IPS-18a (cell line): ENCODE measurements at regions not wholly inside any gene's neighbourhood (a gene's known extent, or its start where the extent isn't known, plus 50 kb on each side); places are given as distances from the start of the nearest gene placed in this dataset.
A peak's percentile ranks its signal among the peaks of the same experiment; 100 is the strongest.

ENCODE experiments used
- H3K27ac ChIP-seq: one replicate; pipeline ENCODE4 v1.5.1; 2013; ENCODE audit warnings: low read length
- H3K27me3 ChIP-seq: one replicate; pipeline ENCODE4 v1.6.1; 2013; ENCODE audit warnings: mild to moderate bottlenecking, low read length; ENCODE audit not compliant: control insufficient read depth, insufficient read depth
- H3K36me3 ChIP-seq: one replicate; pipeline ENCODE4 v1.6.1; 2013; ENCODE audit warnings: low read depth, low read length; ENCODE audit not compliant: control insufficient read depth
- H3K4me1 ChIP-seq: one replicate; pipeline ENCODE4 v1.6.1; 2013; ENCODE audit warnings: low read depth, low read length; ENCODE audit not compliant: control insufficient read depth
- H3K4me3 ChIP-seq: one replicate; pipeline ENCODE4 v1.5.1; 2013; ENCODE audit warnings: low read length
- H3K9ac ChIP-seq: one replicate; pipeline ENCODE4 v1.6.1; 2013; ENCODE audit warnings: mild to moderate bottlenecking, low read length, moderate library complexity
- H3K9me3 ChIP-seq: one replicate; pipeline ENCODE4 v1.6.1; 2013; ENCODE audit warnings: low read depth, low read length; ENCODE audit not compliant: control insufficient read depth

DNA sequence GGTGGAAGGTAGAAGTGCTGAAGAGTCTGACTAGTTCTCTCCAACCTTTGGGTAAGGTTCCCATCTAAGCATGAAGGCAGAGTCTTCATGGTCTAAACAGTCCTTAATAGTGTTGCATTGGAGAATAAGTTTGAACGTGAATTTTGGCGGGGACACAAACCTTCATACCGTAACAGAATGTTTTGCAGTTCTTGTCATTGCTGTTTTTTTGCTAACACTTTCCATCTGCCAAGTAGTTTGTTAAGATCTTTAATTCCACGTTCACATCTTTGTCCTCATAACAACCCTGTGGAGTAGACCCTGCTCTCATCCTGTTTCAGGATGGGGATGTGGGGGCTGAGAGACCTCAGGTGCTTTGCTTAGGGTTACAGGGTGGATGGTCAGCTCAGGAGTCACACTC lies 936.9 kb upstream of the EEF2KMT start:
- H3K9me3 ChIP-seq = no peaks in the 10 kb centered on the region
- H3K4me3 ChIP-seq = no peak overlapping the region
- no peak overlapping the region for H3K9ac ChIP-seq
- no peaks in the 10 kb centered on the region for H3K4me1 ChIP-seq
- no peaks in the 10 kb centered on the region for H3K27me3 ChIP-seq
- no peak overlapping the region for H3K27ac ChIP-seq
- no peaks in the 10 kb centered on the region for H3K36me3 ChIP-seq

DNA sequence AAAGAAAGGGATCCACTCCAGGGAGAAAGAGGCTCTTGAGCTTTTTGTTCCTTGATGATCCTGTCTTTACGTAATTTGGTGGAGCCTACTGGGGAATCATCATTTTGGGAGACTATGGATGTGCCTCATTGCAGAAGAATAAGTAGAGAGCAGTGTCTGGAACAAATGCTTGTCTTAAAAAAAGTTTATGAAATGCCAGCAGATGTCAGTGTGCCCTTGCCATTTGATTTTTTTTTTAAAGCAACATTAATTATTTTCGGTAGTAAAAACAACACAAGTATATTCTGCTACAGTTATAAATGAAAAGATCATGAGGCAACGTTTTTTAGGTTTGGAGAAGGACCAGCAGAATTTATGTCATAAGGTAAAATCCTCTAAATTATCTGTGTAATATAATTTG lies 934.8 kb upstream of the EEF2KMT start:
- no peaks in the 10 kb centered on the region for H3K9me3 ChIP-seq
- no peak overlapping the region for H3K9ac ChIP-seq
- H3K36me3 ChIP-seq = no peaks in the 10 kb centered on the region
- no peaks in the 10 kb centered on the region for H3K4me1 ChIP-seq
- no peak overlapping the region for H3K27ac ChIP-seq
- no peaks in the 10 kb centered on the region for H3K27me3 ChIP-seq
- H3K4me3 ChIP-seq = no peak overlapping the region

DNA sequence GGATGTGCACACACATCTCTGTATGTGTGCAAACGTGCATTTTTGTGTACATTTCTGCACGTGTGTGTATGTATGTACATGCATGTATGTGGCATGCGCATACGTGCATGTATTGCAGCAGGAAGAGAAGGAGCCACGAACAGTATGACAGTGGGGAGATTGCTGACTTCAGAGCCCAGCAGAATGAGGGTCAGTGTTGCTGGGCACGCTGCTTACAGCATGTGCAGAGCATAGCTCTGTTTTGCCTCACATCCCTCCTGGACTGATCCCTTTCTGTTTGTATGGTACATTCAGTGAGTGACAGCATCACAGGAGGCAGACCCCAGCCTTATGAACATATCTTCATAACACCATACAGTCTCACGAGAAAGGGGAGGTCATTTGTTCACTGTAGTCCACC lies 934.0 kb upstream of the EEF2KMT start:
- Histone ChIP-seq H3K9ac (no peak overlapping the region), H3K4me3 (no peak overlapping the region), H3K27me3 (no peaks in the 10 kb centered on the region), H3K4me1 (no peaks in the 10 kb centered on the region), H3K9me3 (no peaks in the 10 kb centered on the region), H3K27ac (no peak overlapping the region), H3K36me3 (no peaks in the 10 kb centered on the region)

DNA sequence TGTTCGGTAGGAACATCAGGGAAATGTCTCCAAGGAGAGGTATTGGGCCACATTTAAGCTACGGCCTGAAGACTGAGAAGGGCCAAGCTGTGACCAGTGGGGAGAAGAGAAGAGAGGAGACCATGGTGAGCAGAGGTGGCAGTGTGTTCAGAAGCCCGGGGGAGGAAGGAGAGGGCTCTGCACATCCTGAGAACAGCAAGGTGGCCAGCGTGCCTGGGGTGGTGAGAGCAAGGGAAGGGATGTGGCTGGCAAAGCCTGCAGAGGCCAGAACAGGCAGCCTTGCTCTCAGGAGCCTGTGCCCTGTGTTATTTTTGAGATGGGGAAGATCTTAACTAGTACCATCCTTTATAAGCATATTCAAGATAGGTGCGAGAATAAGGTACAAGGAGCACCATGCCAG lies 933.5 kb upstream of the EEF2KMT start:
- Histone ChIP-seq H3K9ac (no peak overlapping the region), H3K9me3 (no peaks in the 10 kb centered on the region), H3K4me1 (no peaks in the 10 kb centered on the region), H3K27me3 (no peaks in the 10 kb centered on the region), H3K36me3 (no peaks in the 10 kb centered on the region), H3K4me3 (no peak overlapping the region), H3K27ac (no peak overlapping the region)

DNA sequence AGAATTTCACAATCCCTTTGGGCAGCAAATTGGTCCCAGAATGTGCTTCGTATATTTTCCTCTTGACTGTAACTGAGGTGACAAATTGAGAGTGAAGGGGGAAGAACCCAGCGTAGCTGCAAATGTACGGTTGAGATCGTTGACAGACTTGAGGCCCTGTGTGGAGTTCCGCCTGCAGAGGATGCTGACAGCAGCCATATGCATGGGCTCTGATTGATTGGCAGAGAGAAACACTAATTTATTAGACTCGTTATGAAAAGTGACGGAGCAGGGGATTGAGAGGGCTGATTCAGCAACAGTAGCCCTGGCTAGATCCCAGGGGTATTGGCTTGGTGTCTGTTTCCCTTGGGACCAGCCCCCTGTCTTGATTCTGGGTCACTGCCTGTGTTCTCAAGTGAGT lies 930.1 kb upstream of the EEF2KMT start:
- H3K9ac ChIP-seq = no peak overlapping the region
- no peaks in the 10 kb centered on the region for H3K36me3 ChIP-seq
- H3K4me3 ChIP-seq = no peak overlapping the region
- H3K4me1 ChIP-seq = no peaks in the 10 kb centered on the region
- no peak overlapping the region for H3K27ac ChIP-seq
- H3K9me3 ChIP-seq = no peaks in the 10 kb centered on the region
- no peaks in the 10 kb centered on the region for H3K27me3 ChIP-seq

DNA sequence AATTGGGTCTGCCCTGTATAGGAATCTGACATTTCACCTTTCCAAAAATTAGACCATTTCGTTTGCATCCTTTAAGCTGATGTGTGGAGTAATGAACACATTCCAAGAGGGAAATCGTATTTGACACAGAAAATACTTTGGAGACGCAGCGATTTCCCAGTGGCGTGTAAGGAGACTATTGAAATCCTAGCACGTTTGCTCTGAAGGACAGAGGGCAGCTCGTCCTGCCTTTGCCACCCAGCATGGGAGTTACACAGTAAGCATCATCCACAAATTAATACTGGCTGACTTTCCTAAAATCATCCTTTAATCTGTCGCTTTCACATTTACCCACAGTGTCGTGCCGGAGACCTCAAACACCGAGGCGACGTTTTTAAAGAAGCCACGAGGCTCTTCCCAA lies 925.9 kb upstream of the EEF2KMT start:
- H3K27ac ChIP-seq = no peak overlapping the region
- H3K9ac ChIP-seq = no peak overlapping the region
- H3K4me3 ChIP-seq = no peak overlapping the region
- no peaks in the 10 kb centered on the region for H3K9me3 ChIP-seq
- H3K36me3 ChIP-seq = no peaks in the 10 kb centered on the region
- H3K4me1 ChIP-seq = no peaks in the 10 kb centered on the region
- peaks cover 33% of the 10 kb centered on the region for H3K27me3 ChIP-seq

DNA sequence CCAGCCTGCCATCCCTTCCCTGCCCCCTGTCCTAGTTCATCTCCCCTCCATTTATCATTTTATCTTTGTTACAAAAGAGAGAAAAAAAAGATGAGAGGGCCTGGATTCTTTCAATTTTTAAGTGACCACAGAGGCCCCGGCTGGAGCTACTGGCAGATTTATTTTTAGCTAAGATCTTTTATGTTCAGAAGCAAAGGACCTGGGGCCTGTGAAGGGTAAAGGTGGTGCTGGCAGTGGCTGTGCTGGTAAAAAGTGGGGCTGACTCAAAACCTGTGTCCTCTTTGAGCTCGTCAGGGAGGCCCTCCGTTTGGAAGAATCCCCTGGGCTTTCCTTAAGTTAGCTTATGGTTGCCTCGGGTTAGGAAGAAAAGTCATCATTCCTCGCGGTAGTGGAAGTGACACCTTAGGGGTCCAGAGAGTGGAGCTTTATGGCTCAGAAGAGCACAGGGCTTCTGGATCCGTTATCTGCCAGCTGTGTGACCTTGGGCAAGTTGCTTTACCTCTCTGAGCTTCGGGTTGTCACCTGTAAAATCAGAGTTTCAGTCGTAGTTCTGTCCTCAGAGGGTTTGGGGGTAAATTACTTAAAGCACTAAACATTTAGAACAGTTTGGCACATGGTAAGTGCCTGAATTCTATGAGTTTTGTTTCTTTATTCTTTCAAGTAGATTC lies 923.8 kb upstream of the EEF2KMT start:
- no peaks in the 10 kb centered on the region for H3K4me1 ChIP-seq
- H3K9me3 ChIP-seq = no peaks in the 10 kb centered on the region
- no peak overlapping the region for H3K27ac ChIP-seq
- H3K4me3 ChIP-seq = no peak overlapping the region
- H3K27me3 ChIP-seq = peaks cover 48% of the 10 kb centered on the region
- no peak overlapping the region for H3K9ac ChIP-seq
- H3K36me3 ChIP-seq = no peaks in the 10 kb centered on the region

DNA sequence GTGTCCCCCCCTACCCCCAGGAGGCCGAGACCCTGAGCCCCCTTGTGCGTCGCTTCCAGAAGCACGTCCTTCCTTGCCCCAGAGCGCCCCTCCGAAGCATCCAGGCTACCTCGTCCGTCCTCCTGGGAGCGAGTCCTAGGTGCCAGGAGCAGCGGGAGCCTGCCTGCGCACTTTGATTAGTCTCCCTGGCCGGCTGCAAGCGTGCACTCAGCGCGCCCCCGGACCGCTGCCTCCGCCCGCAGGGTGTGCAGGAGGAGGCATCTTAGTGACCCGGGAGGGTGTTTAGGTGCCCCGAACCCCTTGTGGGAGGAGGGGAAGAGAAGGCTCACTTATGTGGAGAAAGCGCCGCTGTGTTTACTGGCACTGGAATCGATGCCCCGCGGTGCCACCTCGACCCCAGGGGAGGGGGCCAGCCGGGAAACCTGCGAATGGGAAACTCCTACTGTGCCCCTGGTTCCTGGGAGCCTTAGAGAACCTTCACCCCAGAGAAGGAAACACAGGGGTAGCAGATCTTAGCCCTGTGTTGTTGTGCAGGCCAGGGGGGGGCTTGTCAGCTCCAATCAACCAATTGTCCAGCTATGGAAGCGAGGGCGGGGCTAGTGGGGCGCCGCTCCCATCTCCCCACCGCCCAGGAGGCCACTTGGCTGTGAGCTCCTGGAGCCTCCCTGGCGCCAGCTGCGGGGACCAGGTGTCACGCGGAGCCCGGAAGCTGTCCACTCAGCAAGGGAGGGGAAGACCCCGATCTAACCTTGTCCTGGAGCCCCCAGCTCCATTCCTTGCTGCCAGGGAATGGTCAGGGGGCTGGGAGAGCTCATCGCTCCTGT lies 922.8 kb upstream of the EEF2KMT start:
- H3K4me3 ChIP-seq = peak overlapping the region; percentile 61
- no peak overlapping the region for H3K27ac ChIP-seq
- H3K36me3 ChIP-seq = no peaks in the 10 kb centered on the region
- no peak overlapping the region for H3K9ac ChIP-seq
- no peaks in the 10 kb centered on the region for H3K9me3 ChIP-seq
- H3K27me3 ChIP-seq = peaks cover 48% of the 10 kb centered on the region
- no peaks in the 10 kb centered on the region for H3K4me1 ChIP-seq

DNA sequence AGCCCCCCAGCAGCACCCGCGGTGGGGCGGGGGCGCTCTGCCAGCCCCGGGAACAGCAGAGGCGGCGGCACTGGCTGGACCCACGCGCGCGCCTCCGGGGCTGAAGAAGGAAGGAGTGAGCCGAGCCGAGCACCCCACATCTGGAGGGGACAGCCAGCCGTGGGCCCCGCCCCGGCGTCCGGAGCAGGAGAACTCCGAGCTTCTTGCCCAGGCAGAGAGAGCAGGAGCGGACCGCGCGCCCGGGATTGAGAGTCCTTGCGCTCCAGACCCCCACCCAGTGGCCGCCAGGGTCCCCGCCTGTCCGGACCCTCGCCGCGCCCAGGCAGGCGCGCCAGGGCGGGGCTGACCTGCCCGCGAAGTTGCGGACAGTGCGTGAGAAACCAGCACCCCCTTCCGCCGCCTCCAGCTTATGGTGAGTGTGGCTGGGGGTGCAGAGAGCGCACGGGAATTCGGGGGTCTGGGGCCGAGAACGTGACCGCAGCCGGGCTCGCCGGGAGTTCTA lies 921.9 kb upstream of the EEF2KMT start:
- Histone ChIP-seq H3K9me3 (no peaks in the 10 kb centered on the region), H3K4me1 (no peaks in the 10 kb centered on the region), H3K9ac (no peak overlapping the region), H3K27me3 (peaks cover 48% of the 10 kb centered on the region), H3K27ac (no peak overlapping the region), H3K4me3 (peak overlapping the region; percentile 61), H3K36me3 (no peaks in the 10 kb centered on the region)

DNA sequence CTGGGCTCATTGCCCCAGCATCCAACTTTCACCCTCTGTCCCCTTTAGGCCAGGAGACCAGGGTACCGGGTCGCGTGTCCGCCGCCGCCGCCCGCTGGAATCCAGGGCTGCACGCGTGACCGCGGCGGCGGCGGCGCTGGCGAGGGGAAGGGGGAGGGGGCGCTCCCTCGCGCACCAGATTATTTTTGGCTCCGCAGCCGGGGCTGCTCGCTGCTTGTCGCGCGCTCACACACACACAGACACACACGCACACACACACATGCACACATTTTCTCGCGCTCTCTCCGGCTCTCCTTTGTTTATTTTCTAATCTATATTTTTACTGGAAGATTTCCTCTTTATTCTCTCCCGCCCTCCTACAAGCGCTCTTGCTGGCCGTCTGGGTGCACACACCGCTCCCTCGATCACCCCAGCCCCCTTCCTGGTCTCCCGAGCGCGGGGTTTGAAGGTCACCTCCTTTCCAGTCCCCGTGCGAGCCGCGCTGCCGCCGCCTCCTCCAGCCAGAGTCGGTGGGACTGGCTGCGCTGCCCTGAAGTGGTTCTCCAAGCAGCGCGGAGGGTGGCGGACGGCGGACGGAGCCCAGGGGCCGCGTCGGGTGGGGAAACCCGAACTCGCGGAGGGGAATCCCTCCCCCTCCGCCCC lies 921.4 kb upstream of the EEF2KMT start:
- Histone ChIP-seq H3K9me3 (no peaks in the 10 kb centered on the region), H3K9ac (no peak overlapping the region), H3K27me3 (peaks cover 48% of the 10 kb centered on the region), H3K36me3 (no peaks in the 10 kb centered on the region), H3K4me1 (no peaks in the 10 kb centered on the region), H3K4me3 (peak overlapping the region; percentile 61), H3K27ac (no peak overlapping the region)

DNA sequence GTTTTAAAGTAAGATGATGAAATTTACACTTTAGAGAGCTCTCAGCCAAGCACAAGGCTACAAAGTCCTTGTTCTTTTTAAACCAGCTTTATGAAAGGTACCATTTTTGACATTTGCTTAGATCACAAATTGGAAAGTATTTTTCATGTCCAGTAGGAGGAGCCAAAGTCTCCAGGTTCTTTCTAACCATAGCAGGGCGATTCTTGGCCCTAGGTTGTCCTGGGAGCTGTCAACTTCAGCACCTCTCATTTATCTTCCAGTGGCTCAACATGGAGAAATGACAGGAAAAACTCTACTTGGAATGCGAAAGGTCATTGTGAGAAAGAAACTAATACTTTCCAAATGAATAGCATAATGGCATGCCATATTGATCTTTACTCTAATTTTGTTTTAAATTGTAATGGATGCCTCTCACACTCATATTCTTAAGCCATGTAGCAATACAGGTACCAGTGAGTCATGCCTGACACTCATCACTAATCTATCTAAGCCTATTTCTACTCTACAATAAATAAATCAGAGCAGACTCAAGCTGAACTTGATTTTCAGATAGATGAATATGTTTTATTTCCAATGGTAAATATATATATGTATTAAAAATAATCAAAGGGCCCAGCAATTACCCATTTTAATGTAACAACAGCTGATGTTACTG lies 919.1 kb upstream of the EEF2KMT start:
- Histone ChIP-seq H3K27ac (no peak overlapping the region), H3K27me3 (peaks cover 47% of the 10 kb centered on the region), H3K4me3 (no peak overlapping the region), H3K9ac (no peak overlapping the region), H3K36me3 (no peaks in the 10 kb centered on the region), H3K9me3 (no peaks in the 10 kb centered on the region), H3K4me1 (no peaks in the 10 kb centered on the region)
